ENCODE measurements at regions not wholly inside any gene's neighbourhood (a gene's known extent, or its start where the extent isn't known, plus 50 kb on each side); places are given as distances from the start of the nearest gene placed in this dataset.
A peak's percentile ranks its signal among the peaks of the same experiment; 100 is the strongest.
"Not testable (repeated sequence)": the region's sequence is repeated elsewhere in the genome, so short reads cannot be mapped to it uniquely, and the experiment has no call there.

DNA sequence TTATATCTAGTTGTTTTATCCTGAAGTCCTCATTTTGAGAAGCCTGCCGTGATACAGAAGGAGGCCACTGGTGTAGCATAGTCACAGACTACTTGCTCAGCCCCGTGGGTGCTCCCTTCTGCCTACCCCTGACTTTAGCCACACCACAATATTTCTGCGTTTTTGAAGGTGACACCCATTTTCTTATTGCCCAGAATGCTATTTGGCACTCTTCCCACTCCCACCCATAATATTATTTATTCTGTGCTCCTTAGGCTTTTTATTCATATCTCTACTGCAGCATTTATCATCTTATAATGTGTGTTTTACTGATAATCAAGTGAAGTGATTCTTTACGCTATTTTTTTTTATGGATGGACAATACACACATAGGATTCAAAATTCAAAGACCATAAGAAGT is 107.3 kb downstream of the OR2B2 start:
- DNase-seq: no peak

DNA sequence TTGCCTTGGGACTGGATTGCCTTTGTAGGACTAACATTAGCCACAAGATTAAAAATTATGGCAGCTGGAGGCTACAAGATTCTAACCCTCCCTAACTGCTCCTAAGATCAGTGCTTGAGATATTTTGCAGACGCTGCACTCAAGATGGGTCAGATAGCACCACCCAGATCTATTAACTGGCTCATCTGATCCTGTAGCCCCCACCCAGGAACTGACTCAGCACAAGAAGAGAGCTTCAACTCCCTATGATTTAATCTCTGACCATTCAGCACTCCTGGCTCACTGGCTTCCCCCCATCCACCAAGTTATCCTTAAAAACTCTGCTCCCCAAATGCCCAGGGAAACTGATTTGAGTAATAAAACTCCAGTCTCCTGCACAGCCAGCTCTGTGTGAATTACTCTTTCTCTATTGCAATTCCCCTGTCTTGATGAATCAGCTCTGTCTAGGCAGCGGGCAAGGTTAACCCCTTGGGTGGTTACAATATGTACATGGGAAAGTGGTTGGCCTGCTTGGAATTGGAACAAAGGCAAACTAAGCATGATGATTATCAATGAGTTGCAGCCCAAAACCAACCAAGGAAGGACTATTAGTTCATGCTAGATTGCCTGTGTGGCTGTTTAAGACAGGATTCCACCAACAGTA is 111.3 kb downstream of the OR2B2 start:
- no peak for DNase-seq

DNA sequence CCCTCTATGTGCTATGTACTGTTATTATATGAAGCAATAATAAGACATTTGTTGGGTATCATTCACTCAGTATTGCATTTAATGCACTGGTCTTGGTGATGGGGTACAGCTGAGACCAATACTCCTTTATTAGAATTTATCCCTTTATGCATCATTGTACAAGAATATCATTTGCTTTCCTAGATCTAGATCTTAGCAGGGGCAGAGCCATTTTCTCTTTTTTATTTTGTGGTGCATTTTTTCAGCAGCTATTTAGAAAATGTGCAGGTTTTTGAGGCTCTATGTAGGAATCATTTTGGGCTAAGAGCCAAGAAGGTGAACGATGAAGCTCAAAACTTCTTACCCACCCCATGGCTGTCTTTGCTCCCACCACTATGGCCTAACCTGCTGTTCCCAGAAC is 114.2 kb downstream of the OR2B2 start:
- DNase-seq: no peak

DNA sequence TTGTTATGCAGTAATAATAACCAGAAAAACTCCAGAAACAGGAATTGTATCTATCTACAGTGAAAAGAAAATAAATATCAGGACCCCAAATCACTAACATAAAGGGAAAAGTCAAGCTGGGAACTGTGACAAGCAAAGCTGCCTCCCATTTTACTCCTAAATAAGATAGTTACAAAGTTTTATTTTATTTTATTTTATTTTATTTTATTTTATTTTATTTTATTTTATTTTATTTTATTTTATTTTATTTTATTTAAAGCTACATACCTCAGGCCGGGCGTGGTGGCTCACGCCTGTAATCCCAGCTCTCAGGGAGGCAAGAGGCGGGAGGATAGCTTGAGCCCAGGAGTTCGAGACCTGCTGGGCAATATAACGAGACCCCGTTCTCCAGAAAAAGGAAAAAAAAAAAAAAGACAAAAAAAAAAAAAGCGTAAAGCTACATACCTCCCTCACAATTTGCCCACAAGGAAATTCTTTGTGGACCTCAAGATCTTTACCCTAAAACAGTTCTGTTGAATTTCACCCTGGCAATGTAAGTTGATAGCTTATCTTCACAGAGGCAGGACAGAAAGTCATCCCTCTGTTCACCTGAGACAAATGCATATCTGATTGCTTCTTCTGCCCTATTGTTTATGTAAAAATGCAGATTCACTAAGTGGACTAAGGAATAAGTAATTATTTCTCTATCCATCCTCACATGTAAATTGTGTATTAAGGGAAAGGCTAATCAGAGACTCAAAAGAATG is 115.3 kb downstream of the OR2B2 start:
- DNase-seq: not testable (repeated sequence)

DNA sequence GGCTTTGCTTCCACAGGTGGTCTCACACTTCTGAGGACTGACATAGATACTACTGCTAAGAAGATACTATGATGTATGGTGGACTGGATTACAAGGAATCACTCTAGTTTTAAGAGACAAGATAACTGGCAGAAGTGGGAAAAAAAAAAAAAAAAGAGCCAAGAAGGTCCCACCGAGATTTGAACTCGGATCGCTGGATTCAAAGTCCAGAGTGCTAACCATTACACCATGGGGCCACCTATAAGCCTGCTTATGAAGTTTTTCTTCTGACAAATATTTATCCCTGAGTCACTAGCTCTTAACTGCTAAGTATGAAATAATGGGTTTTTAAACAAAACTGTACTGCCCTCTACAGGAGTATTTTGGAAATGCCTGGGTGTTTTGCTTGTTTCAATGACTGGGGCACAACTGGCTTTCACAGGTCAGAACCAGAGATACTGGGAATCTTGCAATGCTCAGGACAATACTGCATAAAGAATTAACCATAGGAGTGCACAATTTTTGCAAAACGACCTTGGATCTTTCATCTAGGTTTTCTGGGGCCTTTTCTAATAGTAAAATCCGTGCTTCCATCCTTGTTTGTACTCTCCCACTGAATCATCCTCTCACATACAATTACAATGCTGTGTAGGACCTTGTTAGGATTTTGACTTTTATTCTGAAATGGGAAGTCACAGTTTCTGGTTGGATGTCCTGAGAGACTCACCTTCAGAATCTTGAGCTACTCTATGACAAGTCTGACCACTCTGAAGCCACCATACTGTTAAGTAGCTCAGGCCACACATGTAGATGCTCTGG is 116.3 kb downstream of the OR2B2 start:
- peak; percentile 65 for DNase-seq

DNA sequence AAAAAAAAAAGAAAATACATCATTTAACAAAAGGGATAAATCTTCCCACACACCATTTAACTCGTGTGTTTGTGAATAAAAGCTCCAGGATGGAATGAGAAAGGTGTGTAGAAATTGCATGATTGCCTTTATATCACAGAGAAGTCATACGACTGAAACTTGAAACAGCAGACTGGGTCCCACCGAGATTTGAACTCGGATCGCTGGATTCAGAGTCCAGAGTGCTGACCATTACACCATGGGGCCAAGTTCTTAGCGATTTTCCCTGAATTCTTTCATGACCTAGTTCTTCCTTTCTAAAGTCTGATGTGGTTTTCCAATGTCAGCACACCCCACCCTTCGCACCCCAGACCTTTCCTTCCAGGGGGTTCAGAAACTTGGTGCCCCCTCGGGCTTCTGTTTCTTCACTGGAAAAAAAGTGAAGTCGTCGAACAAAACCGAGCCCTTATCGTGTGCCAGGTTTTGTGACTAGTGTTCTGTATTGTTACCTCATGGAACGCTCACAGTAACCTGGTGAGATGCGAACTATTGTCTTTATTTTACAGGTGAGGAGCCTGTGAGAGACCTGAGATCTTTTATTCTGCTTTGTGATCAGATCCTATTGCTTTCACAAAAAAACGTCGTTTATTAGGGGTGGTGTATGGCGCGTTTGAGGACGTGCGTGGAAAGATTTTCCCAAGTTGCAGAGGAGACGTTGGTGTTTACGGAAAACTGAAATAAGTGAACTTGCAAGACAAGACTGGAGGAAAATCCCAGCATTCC is 120.8 kb downstream of the OR2B2 start:
- peak; percentile 59 for DNase-seq

DNA sequence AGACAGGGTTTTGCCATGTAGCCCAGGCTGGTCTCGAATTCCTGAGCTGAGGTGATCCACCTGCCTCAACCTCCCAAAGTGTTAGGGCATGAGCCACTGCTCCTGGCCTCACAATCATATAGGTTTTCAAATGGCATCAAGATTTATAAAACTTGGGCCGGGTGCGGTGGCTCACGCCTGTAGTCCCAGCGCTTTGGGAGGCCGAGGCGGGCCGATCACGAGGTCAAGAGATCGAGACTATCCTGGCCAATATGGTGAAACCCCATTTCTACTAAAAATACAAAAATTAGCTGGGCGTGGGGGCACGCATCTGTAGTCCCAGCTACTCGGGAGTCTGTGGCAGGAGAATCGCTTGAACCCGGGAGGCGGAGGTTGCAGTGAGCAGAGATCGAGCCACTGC is 123.8 kb downstream of the OR2B2 start:
- not testable (repeated sequence) for DNase-seq

DNA sequence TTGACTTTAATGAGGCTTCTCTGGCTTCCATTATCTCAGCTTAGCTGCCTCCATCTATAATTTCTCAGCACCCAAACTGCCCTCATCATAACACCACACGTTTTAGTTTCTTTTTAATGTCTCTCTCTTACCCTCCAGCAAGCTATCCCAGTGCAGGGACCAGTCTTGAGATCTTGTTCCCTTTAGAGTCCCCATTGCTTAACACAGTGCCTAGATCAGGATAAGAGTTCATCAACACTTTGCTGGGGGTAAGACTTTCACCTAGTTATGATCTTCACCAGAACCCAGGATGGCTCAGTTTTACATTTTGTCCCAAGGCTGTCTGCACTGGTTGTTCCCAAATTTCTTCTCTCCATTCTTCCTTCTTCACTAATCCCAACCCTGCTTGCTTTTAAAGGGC is 126.1 kb downstream of the OR2B2 start:
- DNase-seq: no peak

DNA sequence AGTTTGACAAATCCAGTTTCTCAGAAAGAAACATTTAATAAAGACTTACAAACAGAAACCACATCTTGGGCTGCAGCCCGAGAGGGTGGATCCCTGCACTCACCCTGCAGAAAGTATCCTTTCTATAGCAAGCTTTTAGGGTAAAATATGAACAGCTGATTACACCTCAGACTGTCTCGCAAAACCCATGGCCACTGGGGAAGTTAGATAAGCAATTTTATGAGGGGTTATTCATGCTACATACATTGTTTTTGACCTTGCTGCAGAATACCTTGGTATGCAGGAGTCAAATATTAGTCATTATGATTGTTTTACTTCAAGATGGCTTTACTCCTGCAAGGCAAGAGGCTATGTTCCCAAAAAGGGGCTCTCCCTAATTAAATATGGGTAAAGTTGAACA is 126.9 kb downstream of the OR2B2 start:
- DNase-seq: no peak

DNA sequence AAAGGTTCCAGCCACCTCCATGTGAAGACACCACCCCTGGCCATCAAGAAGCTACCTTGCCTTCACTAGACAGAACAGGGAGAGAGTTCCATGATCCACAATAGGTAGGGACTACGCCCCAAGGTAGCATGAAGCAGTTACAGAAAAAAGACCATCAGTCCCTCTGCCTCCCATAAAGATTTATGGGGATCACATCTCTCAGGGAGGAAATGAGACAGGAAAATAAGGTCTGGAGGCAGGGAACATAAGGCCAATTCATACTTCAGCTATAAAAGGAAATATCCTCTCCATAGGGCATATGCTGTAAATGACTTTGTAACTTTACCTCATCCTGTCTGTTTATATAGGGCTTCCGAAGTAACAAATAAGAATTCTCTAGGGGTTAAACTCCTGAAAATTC is 129.4 kb downstream of the OR2B2 start:
- no peak for DNase-seq

DNA sequence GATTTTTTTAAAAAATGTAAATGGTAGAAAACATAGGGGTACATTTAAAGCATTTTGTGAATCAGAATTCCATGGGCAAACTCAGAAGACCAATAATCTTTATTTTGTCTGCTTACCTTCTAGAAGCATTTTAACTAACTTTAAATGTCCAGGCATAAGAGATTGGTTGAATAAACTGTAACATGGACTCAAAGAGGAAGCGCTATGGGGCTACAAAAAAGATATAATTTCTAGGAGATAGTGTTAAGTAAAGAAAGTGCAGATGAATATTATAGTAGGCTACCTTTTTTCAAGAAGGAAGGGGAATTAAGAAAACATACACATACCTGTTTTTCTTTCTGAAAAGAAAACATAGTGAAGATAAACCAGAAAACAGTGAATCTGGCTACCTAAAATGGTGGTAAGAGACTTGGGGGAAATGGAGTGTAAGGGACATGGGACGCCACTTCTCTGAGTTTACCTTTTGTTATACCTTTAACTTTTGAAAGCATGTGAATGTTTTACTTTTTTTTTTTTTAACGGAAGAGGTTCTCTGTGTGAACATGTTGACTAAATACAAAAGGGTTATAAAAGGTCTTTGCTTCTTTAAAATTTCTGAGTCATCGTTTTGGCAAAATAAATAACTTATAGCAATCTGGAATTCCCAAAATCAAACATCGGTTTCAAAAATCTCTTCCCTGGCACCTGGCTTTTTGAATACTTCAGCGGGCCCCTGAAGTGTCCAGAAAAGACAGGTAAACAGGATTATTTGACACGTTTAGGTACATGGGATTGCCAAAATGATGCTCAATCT is 133.4 kb downstream of the OR2B2 start:
- DNase-seq: no peak

DNA sequence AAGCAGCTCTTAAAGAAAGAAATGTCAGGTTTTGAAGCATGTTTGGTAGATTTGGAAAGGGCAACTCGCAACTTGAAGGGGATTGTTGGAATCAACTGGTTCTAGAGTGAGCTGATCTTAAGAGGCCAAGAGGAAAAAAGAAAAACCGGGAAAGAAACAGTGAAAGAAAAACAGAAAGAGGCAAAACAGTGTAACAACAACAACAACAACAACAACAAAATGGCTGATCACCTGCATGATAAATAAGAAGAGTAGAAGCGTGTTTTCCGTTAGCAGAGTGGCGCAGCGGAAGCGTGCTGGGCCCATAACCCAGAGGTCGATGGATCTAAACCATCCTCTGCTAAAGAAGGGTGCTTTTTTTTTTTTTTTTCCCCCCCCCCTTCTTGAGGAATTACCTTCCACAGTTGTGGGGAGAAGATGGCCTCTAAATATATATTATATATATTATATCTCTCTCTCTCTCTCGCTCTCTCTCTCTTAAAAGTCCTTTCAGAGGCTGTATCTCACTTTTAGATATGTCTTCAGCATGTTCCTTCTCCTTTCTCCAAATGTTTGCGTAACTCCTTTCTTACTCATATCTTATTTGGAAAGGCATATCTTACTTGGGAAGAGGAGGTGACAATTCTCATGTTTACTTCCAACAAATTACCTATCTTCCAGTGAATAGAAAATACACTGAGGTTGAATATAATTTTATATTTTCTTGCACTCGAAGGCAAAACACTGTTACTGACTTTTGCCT is 134.4 kb downstream of the OR2B2 start:
- no peak for DNase-seq

DNA sequence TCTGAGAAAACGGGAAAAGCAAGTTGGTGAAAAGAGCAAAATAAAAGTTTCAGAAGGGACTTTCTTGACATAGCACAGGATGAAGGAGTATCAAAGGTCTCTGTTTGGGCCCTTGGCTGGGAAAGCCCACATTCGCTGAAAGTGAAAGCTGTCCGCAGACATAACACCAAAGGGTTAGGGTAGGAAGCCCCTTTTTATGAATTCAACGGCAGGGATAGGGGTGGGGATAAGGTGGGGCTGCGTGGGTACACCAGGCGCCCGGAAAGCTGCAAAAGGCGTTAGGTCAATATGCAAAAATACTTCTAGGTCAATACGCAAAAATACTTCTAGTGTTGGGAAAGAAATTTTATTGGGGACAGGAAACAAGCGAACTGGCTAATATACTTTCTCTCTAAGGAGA is 135.1 kb downstream of the OR2B2 start:
- no peak for DNase-seq

DNA sequence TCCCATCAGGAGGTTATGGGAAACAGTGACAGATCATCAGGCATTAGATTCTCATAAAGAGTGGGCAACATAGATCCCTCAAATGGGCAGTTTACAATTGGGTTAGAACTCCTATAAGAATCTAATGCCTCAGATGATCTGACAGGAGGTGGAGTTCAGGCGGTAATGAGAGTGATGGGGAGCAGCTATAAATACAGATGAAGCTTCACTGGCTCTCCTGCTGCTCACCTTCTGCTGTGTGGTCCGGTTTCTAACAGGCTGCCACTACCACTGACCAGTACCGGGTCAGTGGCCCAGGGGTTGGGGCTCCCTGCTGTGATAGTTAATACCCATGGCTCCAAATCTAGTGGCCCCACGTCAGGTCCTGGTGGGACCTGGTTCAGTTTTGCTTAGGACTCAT is 135.7 kb downstream of the OR2B2 start:
- DNase-seq: no peak

DNA sequence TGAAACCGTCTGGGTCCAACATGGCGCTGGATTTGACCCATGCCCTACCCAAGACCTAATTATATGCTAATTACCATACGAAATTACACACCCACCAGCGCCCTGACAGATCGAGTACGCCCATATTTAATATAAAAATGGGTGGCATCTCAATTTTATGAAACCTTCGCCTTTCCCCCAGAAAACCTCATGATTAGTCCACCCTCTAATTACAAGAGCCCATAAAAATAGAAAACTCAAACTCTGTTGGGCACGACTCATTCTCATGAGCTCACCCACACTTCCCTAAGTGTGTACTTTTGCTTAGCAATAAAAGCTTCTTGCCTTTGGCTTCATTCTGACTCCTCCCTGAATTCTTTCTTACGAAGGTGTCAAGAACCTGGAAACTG is 136.4 kb downstream of the OR2B2 start:
- DNase-seq: no peak

DNA sequence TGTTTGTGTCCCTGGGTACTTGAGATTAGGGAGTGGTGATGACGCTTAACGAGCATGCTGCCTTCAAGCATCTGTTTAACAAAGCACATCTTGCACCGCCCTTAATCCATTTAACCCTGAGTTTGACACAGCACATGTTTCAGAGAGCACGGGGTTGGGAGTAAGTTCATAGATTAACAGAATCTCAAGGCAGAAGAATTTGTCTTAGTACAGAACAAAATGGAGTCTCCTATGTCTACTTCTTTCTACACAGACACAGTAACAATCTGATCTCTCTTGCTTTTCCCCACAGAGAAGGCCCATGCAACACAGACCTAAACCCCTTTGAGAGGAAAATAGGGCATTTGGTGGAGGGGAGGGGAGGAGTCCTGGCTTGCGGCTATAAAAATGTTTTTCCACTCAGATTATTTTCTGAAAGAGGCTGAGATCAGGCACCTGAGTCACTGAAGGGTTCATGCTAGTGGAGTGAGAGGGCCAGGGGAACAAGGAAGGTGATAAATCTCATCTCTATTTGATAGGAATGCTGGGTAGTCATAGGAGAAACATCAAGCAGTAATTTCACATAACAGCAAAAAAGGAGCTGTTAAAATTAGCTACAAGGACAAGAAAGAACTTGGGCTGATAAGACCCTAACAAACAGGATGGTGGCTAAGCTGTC is 136.9 kb downstream of the OR2B2 start:
- not testable (repeated sequence) for DNase-seq

DNA sequence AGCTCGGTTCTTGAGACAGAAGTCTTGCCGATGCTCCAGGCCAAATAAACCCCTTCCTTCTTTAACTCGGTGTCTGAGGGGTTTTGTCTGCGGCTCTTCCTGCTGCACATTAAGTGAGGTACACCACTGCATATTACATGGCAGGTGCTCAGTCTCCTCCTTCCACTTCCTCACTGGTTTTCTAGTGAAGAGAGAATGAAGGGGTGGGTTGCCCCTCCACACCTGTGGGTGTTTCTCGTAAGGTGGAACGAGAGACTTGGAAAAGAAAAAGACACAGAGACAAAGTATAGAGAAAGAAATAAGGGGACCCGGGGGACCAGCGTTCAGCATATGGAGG is 138.0 kb downstream of the OR2B2 start:
- not testable (repeated sequence) for DNase-seq

DNA sequence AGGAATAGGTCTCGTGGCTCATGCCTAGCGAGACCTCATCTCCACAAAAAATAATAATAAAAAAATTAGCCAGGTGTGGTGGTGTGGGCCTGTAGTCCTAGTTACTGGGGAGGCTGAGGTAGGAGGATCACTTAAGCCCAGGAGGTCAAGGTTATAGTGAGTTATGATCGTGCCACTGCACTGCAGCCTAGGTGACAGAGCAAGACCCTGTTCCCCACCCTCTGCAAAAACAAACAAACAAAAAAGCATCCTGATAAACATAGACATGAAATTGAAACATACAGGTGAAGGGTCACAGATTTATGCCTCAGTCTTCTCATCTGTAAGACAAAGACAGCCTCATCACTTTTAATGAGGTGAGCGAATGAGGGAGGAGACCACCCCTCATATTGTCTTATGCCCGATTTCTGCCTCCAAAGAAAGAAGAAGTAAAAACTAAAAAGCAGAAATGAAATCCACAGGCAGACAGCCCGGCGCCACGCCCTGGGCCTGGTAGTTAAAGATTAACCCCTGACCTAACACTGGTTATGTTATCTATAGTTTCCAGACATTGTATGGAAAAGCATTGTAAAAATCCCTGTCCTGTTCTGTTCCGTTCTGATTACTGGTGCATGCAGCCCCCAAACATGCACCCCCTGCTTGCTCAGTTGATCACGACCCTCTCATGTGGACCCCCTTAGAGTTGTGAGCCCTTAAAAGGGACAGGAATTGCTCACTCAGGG is 138.5 kb downstream of the OR2B2 start:
- DNase-seq: not testable (repeated sequence)

DNA sequence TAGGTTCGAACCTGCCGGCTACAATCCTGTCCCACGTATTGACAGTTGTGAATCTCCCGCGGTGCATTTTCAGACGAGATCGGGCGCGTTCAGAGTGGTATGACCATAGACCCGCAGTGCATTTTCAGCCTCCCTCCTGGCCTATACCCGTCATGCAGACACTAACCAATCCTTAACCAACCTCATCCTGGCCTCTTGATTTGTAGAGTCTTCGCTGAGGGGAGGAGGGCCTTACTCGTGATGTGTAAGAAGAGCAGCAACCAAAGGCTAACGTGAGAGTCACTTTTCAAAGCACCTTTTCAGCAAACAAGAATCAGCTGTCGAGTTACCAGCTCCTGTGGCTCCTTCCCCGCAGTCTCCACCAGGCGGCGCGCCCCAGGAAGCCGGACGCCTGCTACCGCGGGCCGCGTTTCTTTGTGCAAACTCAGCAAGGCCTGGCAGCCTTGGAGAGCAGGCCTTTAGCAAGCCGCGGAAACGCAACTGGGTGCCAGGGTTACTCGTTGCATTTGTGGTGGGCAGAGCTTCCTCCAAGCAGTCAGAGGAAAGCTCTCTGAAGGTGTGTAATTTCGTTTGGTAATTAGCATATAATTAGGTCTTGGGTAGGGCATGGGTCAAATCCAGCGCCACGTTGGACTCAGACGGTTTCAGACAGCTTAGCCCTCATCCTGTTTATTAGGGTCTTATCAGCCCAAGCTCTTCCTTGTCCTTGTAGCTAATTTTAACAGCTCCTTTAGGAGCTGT is 139.8 kb downstream of the OR2B2 start:
- DNase-seq: peak; percentile 38

DNA sequence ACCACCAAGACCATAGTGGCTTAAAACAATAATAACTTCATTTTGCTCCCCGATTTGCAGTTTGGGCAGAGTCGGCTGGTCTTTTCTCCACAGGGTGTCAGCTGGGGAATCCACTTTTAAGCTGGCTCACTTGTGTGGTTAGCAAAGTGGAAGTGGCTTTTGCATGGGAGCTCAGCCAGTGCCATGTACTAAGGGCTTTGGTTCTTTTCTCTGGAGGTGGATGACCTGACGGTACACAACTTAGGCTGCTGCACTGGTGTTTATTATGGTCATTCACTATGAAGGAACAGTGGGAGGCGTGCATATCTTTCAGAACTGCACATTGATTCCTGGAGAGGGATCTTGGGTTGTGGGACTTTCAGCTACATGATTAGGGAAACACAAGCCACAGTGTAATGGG is 141.0 kb downstream of the OR2B2 start:
- DNase-seq: peak; percentile 45

Data from GDM1 (cell line).